ENCODE measurements at regions not wholly inside any gene's neighbourhood (a gene's known extent, or its start where the extent isn't known, plus 50 kb on each side); places are given as distances from the start of the nearest gene placed in this dataset.

GRCh38 chr11:95325777-95326258 is 94.8 kb upstream of the SESN3 start:
- H3K4me1 Mint-ChIP-seq (ENCODE audit: low read depth) = peaks cover 26% of the 10 kb centered on the region
- no peaks in the 10 kb centered on the region for H3K36me3 Mint-ChIP-seq (ENCODE audit: low read depth)
- no peak overlapping the region for H3K4me3 Mint-ChIP-seq (ENCODE audit: unreplicated experiment)
- no peak for TF ChIP-seq CTCF (IDR thresholded peaks at IDR 0.05)
- no peaks in the 10 kb centered on the region for H3K9me3 Mint-ChIP-seq (ENCODE audit: low read depth)
- no peak for DNase-seq (ENCODE audit: low spot score)
- H3K27me3 Mint-ChIP-seq (ENCODE audit: low read depth) = no peaks in the 10 kb centered on the region
- H3K27ac Mint-ChIP-seq (ENCODE audit: unreplicated experiment) = no peak overlapping the region

GRCh38 chr11:95324826-95325225 is 93.8 kb upstream of the SESN3 start:
- Mint-ChIP-seq H3K27ac (ENCODE audit: unreplicated experiment) (no peak overlapping the region), H3K36me3 (ENCODE audit: low read depth) (no peaks in the 10 kb centered on the region), H3K9me3 (ENCODE audit: low read depth) (no peaks in the 10 kb centered on the region), H3K4me1 (ENCODE audit: low read depth) (peaks cover 18% of the 10 kb centered on the region), H3K4me3 (ENCODE audit: unreplicated experiment) (no peak overlapping the region), H3K27me3 (ENCODE audit: low read depth) (no peaks in the 10 kb centered on the region)
- no peak for DNase-seq (ENCODE audit: low spot score)
- TF ChIP-seq CTCF (IDR thresholded peaks at IDR 0.05) = no peak

- Mint-ChIP-seq H3K36me3 (ENCODE audit: low read depth) (no peaks in the 10 kb centered on the region), H3K9me3 (ENCODE audit: low read depth) (no peaks in the 10 kb centered on the region), H3K27me3 (ENCODE audit: low read depth) (no peaks in the 10 kb centered on the region), H3K4me1 (ENCODE audit: low read depth) (peaks cover 22% of the 10 kb centered on the region), H3K27ac (ENCODE audit: unreplicated experiment) (no peak overlapping the region), H3K4me3 (ENCODE audit: unreplicated experiment) (no peak overlapping the region)
- DNase-seq (ENCODE audit: low spot score) = no peak
- no peak for TF ChIP-seq CTCF (IDR thresholded peaks at IDR 0.05)
These were observed 91.5 kb upstream of the SESN3 start for GRCh38 chr11:95322539-95322938.

- no peaks in the 10 kb centered on the region for H3K9me3 Mint-ChIP-seq (ENCODE audit: low read depth)
- no peaks in the 10 kb centered on the region for H3K27me3 Mint-ChIP-seq (ENCODE audit: low read depth)
- peaks cover 15% of the 10 kb centered on the region for H3K4me1 Mint-ChIP-seq (ENCODE audit: low read depth)
- H3K36me3 Mint-ChIP-seq (ENCODE audit: low read depth) = no peaks in the 10 kb centered on the region
- no peak for DNase-seq (ENCODE audit: low spot score)
- H3K4me3 Mint-ChIP-seq (ENCODE audit: unreplicated experiment) = no peak overlapping the region
- TF ChIP-seq CTCF (IDR thresholded peaks at IDR 0.05) = no peak
- no peak overlapping the region for H3K27ac Mint-ChIP-seq (ENCODE audit: unreplicated experiment)
These were observed 87.5 kb upstream of the SESN3 start for GRCh38 chr11:95318498-95318897.

- Mint-ChIP-seq H3K9me3 (ENCODE audit: low read depth) (no peaks in the 10 kb centered on the region), H3K4me1 (ENCODE audit: low read depth) (no peaks in the 10 kb centered on the region), H3K27ac (ENCODE audit: unreplicated experiment) (no peak overlapping the region), H3K4me3 (ENCODE audit: unreplicated experiment) (no peak overlapping the region), H3K27me3 (ENCODE audit: low read depth) (no peaks in the 10 kb centered on the region), H3K36me3 (ENCODE audit: low read depth) (no peaks in the 10 kb centered on the region)
- no peak for DNase-seq (ENCODE audit: low spot score)
- TF ChIP-seq CTCF (IDR thresholded peaks at IDR 0.05) = no peak
These were observed 77.6 kb upstream of the SESN3 start for GRCh38 chr11:95308512-95309035.

Measured in chondrocyte (in vitro differentiated cells).